ENCODE measurements at regions not wholly inside any gene's neighbourhood (a gene's known extent, or its start where the extent isn't known, plus 50 kb on each side); places are given as distances from the start of the nearest gene placed in this dataset.

- TF ChIP-seq, protein P1, sequence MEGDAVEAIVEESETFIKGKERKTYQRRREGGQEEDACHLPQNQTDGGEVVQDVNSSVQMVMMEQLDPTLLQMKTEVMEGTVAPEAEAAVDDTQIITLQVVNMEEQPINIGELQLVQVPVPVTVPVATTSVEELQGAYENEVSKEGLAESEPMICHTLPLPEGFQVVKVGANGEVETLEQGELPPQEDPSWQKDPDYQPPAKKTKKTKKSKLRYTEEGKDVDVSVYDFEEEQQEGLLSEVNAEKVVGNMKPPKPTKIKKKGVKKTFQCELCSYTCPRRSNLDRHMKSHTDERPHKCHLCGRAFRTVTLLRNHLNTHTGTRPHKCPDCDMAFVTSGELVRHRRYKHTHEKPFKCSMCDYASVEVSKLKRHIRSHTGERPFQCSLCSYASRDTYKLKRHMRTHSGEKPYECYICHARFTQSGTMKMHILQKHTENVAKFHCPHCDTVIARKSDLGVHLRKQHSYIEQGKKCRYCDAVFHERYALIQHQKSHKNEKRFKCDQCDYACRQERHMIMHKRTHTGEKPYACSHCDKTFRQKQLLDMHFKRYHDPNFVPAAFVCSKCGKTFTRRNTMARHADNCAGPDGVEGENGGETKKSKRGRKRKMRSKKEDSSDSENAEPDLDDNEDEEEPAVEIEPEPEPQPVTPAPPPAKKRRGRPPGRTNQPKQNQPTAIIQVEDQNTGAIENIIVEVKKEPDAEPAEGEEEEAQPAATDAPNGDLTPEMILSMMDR (IDR thresholded peaks at IDR 0.05) = no peak
- no peak for TF ChIP-seq POLR2A (IDR thresholded peaks at IDR 0.05)
These were observed 399.2 kb upstream of the KIF2A start for GRCh38 chr5:61906820-61907219.
